22Rv1 (cell line): ENCODE measurements at regions not wholly inside any gene's neighbourhood (a gene's known extent, or its start where the extent isn't known, plus 50 kb on each side); places are given as distances from the start of the nearest gene placed in this dataset.

Experiments used
- H3K27ac ChIP-seq: fragments of 450-650 bp; 2 replicates; pipeline ENCODE4 v1.5.1; 2017
- ZFX ChIP-seq: fragments of 450-650 bp; IDR thresholded peaks from 2 replicates; pipeline ENCODE4 v1.6.1; 2017; ENCODE audit warnings: antibody characterized with exemption, borderline replicate concordance
- TF ChIP-seq, protein P1 (sequence below): fragments of 450-650 bp; IDR thresholded peaks from 2 replicates; pipeline ENCODE4 v1.5.1; 2017; ENCODE audit warnings: mild to moderate bottlenecking

GRCh38 chr6:45739058-45739457, 276.6 kb downstream of the CLIC5 start:
- H3K27ac ChIP-seq, result no peak overlapping the region
- TF ChIP-seq ZFX, result no peak
- TF ChIP-seq, protein P1, sequence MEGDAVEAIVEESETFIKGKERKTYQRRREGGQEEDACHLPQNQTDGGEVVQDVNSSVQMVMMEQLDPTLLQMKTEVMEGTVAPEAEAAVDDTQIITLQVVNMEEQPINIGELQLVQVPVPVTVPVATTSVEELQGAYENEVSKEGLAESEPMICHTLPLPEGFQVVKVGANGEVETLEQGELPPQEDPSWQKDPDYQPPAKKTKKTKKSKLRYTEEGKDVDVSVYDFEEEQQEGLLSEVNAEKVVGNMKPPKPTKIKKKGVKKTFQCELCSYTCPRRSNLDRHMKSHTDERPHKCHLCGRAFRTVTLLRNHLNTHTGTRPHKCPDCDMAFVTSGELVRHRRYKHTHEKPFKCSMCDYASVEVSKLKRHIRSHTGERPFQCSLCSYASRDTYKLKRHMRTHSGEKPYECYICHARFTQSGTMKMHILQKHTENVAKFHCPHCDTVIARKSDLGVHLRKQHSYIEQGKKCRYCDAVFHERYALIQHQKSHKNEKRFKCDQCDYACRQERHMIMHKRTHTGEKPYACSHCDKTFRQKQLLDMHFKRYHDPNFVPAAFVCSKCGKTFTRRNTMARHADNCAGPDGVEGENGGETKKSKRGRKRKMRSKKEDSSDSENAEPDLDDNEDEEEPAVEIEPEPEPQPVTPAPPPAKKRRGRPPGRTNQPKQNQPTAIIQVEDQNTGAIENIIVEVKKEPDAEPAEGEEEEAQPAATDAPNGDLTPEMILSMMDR, result no peak

GRCh38 chr6:45738057-45738455, 277.6 kb downstream of the CLIC5 start:
- TF ChIP-seq ZFX, result no peak
- TF ChIP-seq, protein P1, result no peak
- H3K27ac ChIP-seq, result no peak overlapping the region

DNA sequence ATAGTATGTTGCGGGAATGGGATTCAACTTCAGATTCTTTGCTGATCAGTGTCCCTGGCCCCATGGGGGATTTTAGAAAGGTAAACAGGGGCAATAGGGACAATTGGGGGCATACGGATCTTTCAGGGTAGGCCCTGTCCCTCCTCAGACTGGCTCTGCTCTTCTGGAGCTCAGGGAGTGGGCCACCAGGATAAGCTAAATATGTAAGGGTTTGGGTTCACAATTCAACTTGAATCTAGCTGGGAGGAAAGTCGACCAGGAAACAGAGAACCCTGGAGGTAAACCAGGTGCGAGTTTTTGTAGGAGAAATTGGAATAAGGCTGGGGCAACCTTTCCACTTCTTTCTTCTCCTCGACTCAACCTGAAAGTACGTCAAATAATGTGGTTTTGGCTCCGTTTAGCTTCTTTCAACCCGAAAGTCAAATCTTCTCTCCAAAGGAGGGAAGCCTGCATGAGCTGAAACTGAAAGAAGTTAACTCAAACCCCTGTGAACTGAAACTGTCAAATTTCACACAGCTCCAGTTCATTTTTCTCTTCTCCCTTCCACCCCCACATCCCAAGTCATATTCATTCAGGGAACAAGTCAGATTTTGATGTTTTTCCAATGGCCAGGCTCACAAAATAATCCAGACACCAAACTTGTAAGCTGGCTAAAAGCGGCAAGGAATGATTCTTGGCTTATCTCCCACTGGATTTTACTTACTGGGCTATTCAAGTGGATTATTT, 278.2 kb downstream of the CLIC5 start:
- TF ChIP-seq, protein P1, result no peak
- TF ChIP-seq ZFX, result no peak
- H3K27ac ChIP-seq, result no peak overlapping the region

GRCh38 chr6:45736134-45736533, 279.5 kb downstream of the CLIC5 start:
- no peak for TF ChIP-seq ZFX
- TF ChIP-seq, protein P1, result no peak
- H3K27ac ChIP-seq, result no peak overlapping the region

- no peak for TF ChIP-seq ZFX
- TF ChIP-seq, protein P1, result no peak
- no peak overlapping the region for H3K27ac ChIP-seq
Observed at GRCh38 chr6:45732731-45733130, 282.9 kb downstream of the CLIC5 start.

DNA sequence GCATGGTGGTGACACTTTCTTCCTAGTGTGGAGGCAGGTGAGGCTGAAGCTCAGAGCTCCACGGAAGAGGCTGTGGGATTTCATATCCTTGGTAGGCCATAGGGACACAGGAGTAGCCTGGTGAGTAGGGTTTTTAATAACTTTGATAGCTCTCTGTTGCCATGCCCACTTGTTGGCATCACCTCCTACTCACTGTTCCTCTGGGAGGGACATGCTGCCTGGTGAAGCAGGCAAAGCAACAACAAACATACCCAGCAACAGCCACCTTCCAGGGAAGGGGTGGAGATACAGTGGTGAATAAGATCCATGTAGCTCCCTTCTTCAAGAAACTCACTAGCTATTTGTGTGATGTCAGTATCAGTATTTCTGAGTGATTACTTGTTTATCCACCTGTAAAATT, 285.4 kb downstream of the CLIC5 start:
- no peak overlapping the region for H3K27ac ChIP-seq
- TF ChIP-seq, protein P1, result no peak
- TF ChIP-seq ZFX, result no peak

- TF ChIP-seq, protein P1, result no peak
- TF ChIP-seq ZFX, result no peak
- H3K27ac ChIP-seq, result no peak overlapping the region
Observed at GRCh38 chr6:45728674-45729073, 287.0 kb downstream of the CLIC5 start.
